HCT116 (cell line): ENCODE measurements at regions not wholly inside any gene's neighbourhood (a gene's known extent, or its start where the extent isn't known, plus 50 kb on each side); places are given as distances from the start of the nearest gene placed in this dataset.

Experiments used
- CBX3 ChIP-seq: IDR thresholded peaks from 2 replicates; pipeline ENCODE4 v1.6.1; 2012; ENCODE audit warnings: low read depth
- CEBPB ChIP-seq: IDR thresholded peaks from 2 replicates; pipeline ENCODE4 v1.6.1; 2012; ENCODE audit warnings: low read depth
- CTCF ChIP-seq, 3 experiments: fragments of 200-600 bp in 1 of 3; sonication (generic) in 1 of 3; IDR thresholded peaks in 2 of 3; conservative IDR thresholded peaks in 1 of 3; 2 replicates each; pipeline ENCODE4 v1.5.1; 2012 to 2017; ENCODE audit warnings: low read depth in 2 of 3, low read length in 2 of 3, antibody characterized with exemption in 1 of 3, borderline replicate concordance in 1 of 3, control low read depth in 1 of 3, mild to moderate bottlenecking in 1 of 3, mixed read lengths in 1 of 3, mixed run types in 1 of 3, moderate library complexity in 1 of 3; ENCODE audit not compliant: insufficient read depth in 1 of 3
- EZH2phosphoT487 ChIP-seq: fragments of 200-600 bp; IDR thresholded peaks from 2 replicates; pipeline ENCODE4 v1.6.1; 2018; ENCODE audit warnings: antibody characterized with exemption, borderline replicate concordance
- POLR2A ChIP-seq: IDR thresholded peaks from 2 replicates; pipeline ENCODE4 v1.7.0; 2011; ENCODE audit warnings: borderline replicate concordance; ENCODE audit not compliant: insufficient read depth, insufficient read length; ENCODE audit errors: extremely low read depth
- POLR2AphosphoS5 ChIP-seq: IDR thresholded peaks from 2 replicates; pipeline ENCODE4 v1.6.1; 2011; ENCODE audit warnings: mild to moderate bottlenecking, low read depth, low read length, moderate library complexity
- SIN3A ChIP-seq: IDR thresholded peaks from 2 replicates; pipeline ENCODE4 v1.6.1; 2012; ENCODE audit warnings: low read depth
- TCF7L2 ChIP-seq: IDR thresholded peaks from 2 replicates; pipeline ENCODE4 v1.7.0; 2011; ENCODE audit warnings: borderline replicate concordance, inconsistent platforms; ENCODE audit not compliant: insufficient read depth, insufficient read length; ENCODE audit errors: extremely low read depth

- TF ChIP-seq CTCF (IDR thresholded peaks at IDR 0.05 in 2 of 3, conservative IDR thresholded peaks at IDR 0.05 in 1 of 3; ENCODE audit: borderline replicate concordance in 1 of 3, insufficient read depth in 1 of 3, low read depth in 2 of 3, low read length in 2 of 3) (no peak), SIN3A (no peak), POLR2AphosphoS5 (no peak), POLR2A (no peak), CBX3 (no peak), CEBPB (no peak), EZH2phosphoT487 (no peak), TCF7L2 (no peak)
Observed at GRCh38 chr1:214214851-214215250, 66.1 kb upstream of the SMYD2 start.
